PC-9 (cell line): ENCODE measurements at regions not wholly inside any gene's neighbourhood (a gene's known extent, or its start where the extent isn't known, plus 50 kb on each side); places are given as distances from the start of the nearest gene placed in this dataset.

Source experiments
- EZH2 ChIP-seq: fragments of 200-600 bp; sonication (generic); IDR thresholded peaks from 2 replicates; pipeline ENCODE4 v1.8.0; 2017; ENCODE audit warnings: antibody characterized with exemption, low read depth
- TF ChIP-seq, protein P1 (sequence below): fragments of 200-600 bp; sonication (generic); conservative IDR thresholded peaks from 2 replicates; pipeline ENCODE4 v1.6.1; 2017; ENCODE audit warnings: mixed run types, antibody characterized with exemption, mild to moderate bottlenecking, moderate library complexity

DNA sequence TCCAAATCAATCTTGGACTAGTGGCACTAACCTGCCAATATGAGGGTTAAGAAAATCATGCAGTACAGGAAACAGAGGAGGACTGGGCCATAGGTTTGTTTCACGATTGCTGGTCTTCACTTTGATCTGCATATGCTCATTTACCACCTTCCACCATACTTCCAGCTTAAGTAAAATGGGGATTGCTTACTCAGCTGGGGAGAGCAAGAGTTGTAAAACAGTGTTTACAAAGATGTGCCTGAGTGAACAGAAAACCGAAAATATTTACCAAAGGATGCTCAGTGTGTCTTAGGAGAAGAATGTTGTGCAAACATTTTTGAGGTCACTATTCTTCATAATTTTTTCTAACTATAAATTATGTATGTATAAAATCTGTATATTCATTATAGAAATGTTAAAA is 65.1 kb upstream of the DNAH5 start:
- TF ChIP-seq, protein P1, sequence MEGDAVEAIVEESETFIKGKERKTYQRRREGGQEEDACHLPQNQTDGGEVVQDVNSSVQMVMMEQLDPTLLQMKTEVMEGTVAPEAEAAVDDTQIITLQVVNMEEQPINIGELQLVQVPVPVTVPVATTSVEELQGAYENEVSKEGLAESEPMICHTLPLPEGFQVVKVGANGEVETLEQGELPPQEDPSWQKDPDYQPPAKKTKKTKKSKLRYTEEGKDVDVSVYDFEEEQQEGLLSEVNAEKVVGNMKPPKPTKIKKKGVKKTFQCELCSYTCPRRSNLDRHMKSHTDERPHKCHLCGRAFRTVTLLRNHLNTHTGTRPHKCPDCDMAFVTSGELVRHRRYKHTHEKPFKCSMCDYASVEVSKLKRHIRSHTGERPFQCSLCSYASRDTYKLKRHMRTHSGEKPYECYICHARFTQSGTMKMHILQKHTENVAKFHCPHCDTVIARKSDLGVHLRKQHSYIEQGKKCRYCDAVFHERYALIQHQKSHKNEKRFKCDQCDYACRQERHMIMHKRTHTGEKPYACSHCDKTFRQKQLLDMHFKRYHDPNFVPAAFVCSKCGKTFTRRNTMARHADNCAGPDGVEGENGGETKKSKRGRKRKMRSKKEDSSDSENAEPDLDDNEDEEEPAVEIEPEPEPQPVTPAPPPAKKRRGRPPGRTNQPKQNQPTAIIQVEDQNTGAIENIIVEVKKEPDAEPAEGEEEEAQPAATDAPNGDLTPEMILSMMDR: no peak
- no peak for TF ChIP-seq EZH2
